ENCODE measurements at regions not wholly inside any gene's neighbourhood (a gene's known extent, or its start where the extent isn't known, plus 50 kb on each side); places are given as distances from the start of the nearest gene placed in this dataset.

DNA sequence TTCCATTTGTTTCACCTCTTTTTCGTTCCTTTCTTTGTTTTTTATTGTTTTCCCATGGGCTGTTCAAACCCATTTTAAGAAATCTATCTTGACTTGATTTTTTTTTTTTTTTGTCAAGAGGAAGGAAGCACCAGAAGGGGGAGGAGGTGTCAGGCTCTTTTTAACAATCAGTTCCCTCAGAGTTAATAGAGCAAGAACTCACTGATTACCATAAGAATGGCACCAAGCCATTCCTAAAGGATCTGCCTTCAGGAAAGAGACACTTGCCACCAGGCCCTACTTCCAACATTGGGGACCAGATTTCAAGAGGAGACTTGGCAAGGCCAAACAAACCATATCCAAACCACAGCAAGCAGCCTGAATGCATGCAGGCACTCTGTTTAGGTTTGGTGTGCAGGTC lies 168.0 kb downstream of the OTOR start:
- peak overlapping the region; percentile 4 for H2BK120ac ChIP-seq (ENCODE audit: low read depth, low read length, poor library complexity, severe bottlenecking)
- no peak overlapping the region for H2AK5ac ChIP-seq (ENCODE audit: insufficient read length, low read length)
- Mint-ChIP-seq H3K4me3 (no peak overlapping the region), H3K27ac (peak overlapping the region in 1 of 3 experiments; percentile 75; a peak in 2 of 7 replicates), H3K9me3 (peaks cover 27 to 30% of the 10 kb centered on the region in 2 experiments), H3K27me3 (ENCODE audit: low read depth) (no peaks in the 10 kb centered on the region; the same call in 1 of the 2 replicates), H3K36me3 (ENCODE audit: insufficient read depth in 1 of 3, low read depth in 3 of 3) (peaks cover 11 to 34% (median 16%) of the 10 kb centered on the region in 3 experiments; a peak in 6 of 7 replicates), H3K4me1 (peaks cover 13 to 15% of the 10 kb centered on the region in 2 experiments)
- H4K91ac ChIP-seq (ENCODE audit: insufficient read length, low read depth, low read length): no peak overlapping the region
- no peak overlapping the region for H2BK12ac ChIP-seq (ENCODE audit: insufficient read length, low read depth, low read length)
- H3K9me3 ChIP-seq (ENCODE audit: control insufficient read depth, low read depth, low read length): peaks cover 12% of the 10 kb centered on the region
- H2BK15ac ChIP-seq (ENCODE audit: low read depth, low read length): no peak overlapping the region
- no peaks in the 10 kb centered on the region for H3K23me2 ChIP-seq (ENCODE audit: insufficient read length, low read depth, low read length, poor library complexity, severe bottlenecking)
- H3K18ac ChIP-seq (ENCODE audit: insufficient read length, low read depth, low read length): peak overlapping the region; percentile 17
- no peak overlapping the region for H2AFZ ChIP-seq (ENCODE audit: low read length)
- no peaks in the 10 kb centered on the region for H3K79me1 ChIP-seq (ENCODE audit: insufficient read depth, low read depth, low read length, poor library complexity, severe bottlenecking)
- no peaks in the 10 kb centered on the region for H3K27me3 ChIP-seq (ENCODE audit: insufficient read depth, low read length)
- no peak overlapping the region for H3K4ac ChIP-seq (ENCODE audit: low read depth, low read length)
- peaks cover 6% of the 10 kb centered on the region; the same call in 1 of the 2 replicates for H3K4me1 ChIP-seq (ENCODE audit: insufficient read depth, low read length)
- DNase-seq: no peak
- no peak overlapping the region for H3K4me2 ChIP-seq (ENCODE audit: insufficient read depth, insufficient read length, low read length)
- no peak overlapping the region for H2BK5ac ChIP-seq (ENCODE audit: insufficient read length, low read length)
- no peak overlapping the region for H3K56ac ChIP-seq (ENCODE audit: insufficient read length, low read depth, low read length)
- no peaks in the 10 kb centered on the region for H3K79me2 ChIP-seq (ENCODE audit: insufficient read depth, low read length)
- no peak overlapping the region for H3K14ac ChIP-seq (ENCODE audit: insufficient read depth, low read length)
- no peak overlapping the region for H4K5ac ChIP-seq (ENCODE audit: insufficient read length, low read depth, low read length)
- no peak overlapping the region for H2BK20ac ChIP-seq (ENCODE audit: low read depth, low read length, poor library complexity, severe bottlenecking)
- no peak overlapping the region for H3K23ac ChIP-seq (ENCODE audit: insufficient read length, low read depth, low read length)
- H4K8ac ChIP-seq (replicated peaks; ENCODE audit: insufficient read length, low read depth, low read length): no peak overlapping the region
- no peaks in the 10 kb centered on the region for H4K20me1 ChIP-seq (ENCODE audit: control insufficient read depth, insufficient read depth, insufficient read length)
- no peak overlapping the region for H3T11ph ChIP-seq (ENCODE audit: low read length)
- WGBS (ENCODE audit: extremely low coverage, insufficient read length, low lambda C conversion rate): no CpG with 5 or more reads among the region's 1 CpG
- no peak for TF ChIP-seq CTCF (conservative IDR thresholded peaks at IDR 0.05)
- H3K27ac ChIP-seq (ENCODE audit: insufficient read length, low read depth, low read length): no peak overlapping the region
- H3K9ac ChIP-seq (ENCODE audit: extremely low read depth, insufficient read length, low read length): no peak overlapping the region

All from H9 (cell line).